SJCRH30 (cell line): ENCODE measurements at regions not wholly inside any gene's neighbourhood (a gene's known extent, or its start where the extent isn't known, plus 50 kb on each side); places are given as distances from the start of the nearest gene placed in this dataset.

Source experiments
- DNase-seq, 2 experiments: peaks; one replicate each; pipeline ENCODE4 v3.0.0-alpha.2; 2015 to 2020
- H3K27ac ChIP-seq: fragments of 250-450 bp; sonication (Bioruptor Pico); 2 replicates; pipeline ENCODE4 v1.5.1; 2020; ENCODE audit warnings: mild to moderate bottlenecking, moderate library complexity
- H3K27me3 ChIP-seq: fragments of 250-450 bp; sonication (Bioruptor Pico); 2 replicates; pipeline ENCODE4 v1.5.1; 2020; ENCODE audit warnings: mild to moderate bottlenecking, moderate library complexity
- H3K36me3 ChIP-seq: fragments of 250-450 bp; sonication (Bioruptor Pico); 2 replicates; pipeline ENCODE4 v1.5.1; 2020; ENCODE audit warnings: mild to moderate bottlenecking, moderate library complexity
- H3K4me1 ChIP-seq: fragments of 250-450 bp; sonication (Bioruptor Pico); 2 replicates; pipeline ENCODE4 v1.5.1; 2020; ENCODE audit warnings: mild to moderate bottlenecking, moderate library complexity
- H3K4me3 ChIP-seq: fragments of 250-450 bp; sonication (Bioruptor Pico); 2 replicates; pipeline ENCODE4 v1.5.1; 2020; ENCODE audit warnings: mild to moderate bottlenecking, moderate library complexity
- H3K9me3 ChIP-seq: fragments of 250-450 bp; sonication (Bioruptor Pico); replicated peaks from 2 replicates; pipeline ENCODE4 v1.5.1; 2020; ENCODE audit warnings: mild to moderate bottlenecking, moderate library complexity

GRCh38 chr3:156620901-156621300 is 53.5 kb upstream of the TIPARP start:
- H3K36me3 ChIP-seq = no peaks in the 10 kb centered on the region
- H3K4me1 ChIP-seq = no peaks in the 10 kb centered on the region
- no peak for DNase-seq

DNA sequence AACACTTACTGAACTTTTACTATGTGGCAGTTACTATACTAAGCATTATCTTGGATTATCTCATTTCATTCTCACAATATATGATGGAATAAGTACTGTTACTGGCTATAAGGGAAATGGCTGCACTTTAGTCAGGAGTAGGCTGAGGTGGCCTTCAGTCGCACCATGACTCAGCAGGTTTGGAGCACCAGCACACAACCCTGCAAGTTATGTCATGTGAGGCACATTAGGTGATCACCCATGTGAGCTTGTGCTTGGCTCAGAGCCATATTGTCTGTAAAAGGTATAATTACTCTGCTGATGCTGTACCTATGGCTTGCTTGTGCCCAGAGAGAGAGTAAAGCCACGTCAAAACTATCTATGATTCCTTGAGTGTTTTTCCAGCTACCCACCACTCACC is 54.1 kb upstream of the TIPARP start:
- Histone ChIP-seq H3K36me3 (no peaks in the 10 kb centered on the region), H3K27ac (no peak overlapping the region), H3K4me3 (no peak overlapping the region), H3K9me3 (no peaks in the 10 kb centered on the region), H3K4me1 (no peaks in the 10 kb centered on the region), H3K27me3 (no peaks in the 10 kb centered on the region)
- no peak for DNase-seq

More at GRCh38 chr3:156620901-156621300, 53.5 kb upstream of the TIPARP start:
- H3K27me3 ChIP-seq = no peaks in the 10 kb centered on the region
- no peak overlapping the region for H3K27ac ChIP-seq
- H3K9me3 ChIP-seq = no peaks in the 10 kb centered on the region
- H3K4me3 ChIP-seq = no peak overlapping the region

GRCh38 chr3:156619376-156619775 is 55.0 kb upstream of the TIPARP start:
- no peaks in the 10 kb centered on the region for H3K27me3 ChIP-seq
- H3K9me3 ChIP-seq = no peaks in the 10 kb centered on the region
- no peaks in the 10 kb centered on the region for H3K4me1 ChIP-seq
- DNase-seq = no peak
- H3K27ac ChIP-seq = no peak overlapping the region
- no peaks in the 10 kb centered on the region for H3K36me3 ChIP-seq
- H3K4me3 ChIP-seq = no peak overlapping the region

DNA sequence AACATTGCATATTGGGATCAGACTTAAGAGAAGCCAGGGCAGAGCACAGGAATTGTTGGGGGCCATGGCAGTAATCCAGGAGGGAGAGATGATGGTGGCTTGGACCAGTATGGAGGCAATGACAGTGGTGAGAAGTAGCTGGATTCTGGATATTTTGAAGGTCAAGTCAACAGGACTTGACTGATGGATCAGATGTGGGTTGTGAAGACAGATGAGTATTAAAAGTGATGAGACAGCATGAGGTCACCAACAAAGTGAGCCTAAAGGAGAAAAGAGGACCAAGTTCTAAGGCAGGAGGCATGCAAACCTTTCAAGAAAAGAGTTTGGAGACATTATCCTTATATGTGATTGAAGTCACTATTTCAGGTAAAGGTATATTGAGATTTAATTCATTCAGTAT is 56.6 kb upstream of the TIPARP start:
- Histone ChIP-seq H3K4me3 (no peak overlapping the region), H3K9me3 (no peaks in the 10 kb centered on the region), H3K27me3 (no peaks in the 10 kb centered on the region), H3K36me3 (no peaks in the 10 kb centered on the region), H3K27ac (no peak overlapping the region), H3K4me1 (no peaks in the 10 kb centered on the region)
- no peak for DNase-seq

DNA sequence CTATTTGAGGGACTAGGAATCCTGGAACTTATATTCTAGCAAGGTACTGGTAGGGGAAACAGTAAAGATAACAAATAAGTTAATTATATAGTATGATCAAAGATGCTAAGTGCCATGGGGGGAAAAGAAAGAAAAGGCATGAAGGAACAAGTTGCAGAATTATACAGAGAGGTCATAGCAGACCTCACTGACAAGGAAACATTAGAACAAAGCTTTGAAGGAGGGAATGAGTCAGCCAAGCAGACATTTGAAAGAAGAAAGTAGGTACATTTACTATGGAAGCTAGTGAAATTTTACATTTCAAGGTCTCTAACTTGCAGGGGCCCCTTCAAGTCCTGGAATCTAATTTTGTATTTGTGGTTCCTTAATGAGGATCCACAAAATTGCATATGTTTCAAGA is 57.2 kb upstream of the TIPARP start:
- no peak for DNase-seq
- no peaks in the 10 kb centered on the region for H3K9me3 ChIP-seq
- no peak overlapping the region for H3K4me3 ChIP-seq
- no peaks in the 10 kb centered on the region for H3K36me3 ChIP-seq
- no peak overlapping the region for H3K27ac ChIP-seq
- no peaks in the 10 kb centered on the region for H3K27me3 ChIP-seq
- no peaks in the 10 kb centered on the region for H3K4me1 ChIP-seq

DNA sequence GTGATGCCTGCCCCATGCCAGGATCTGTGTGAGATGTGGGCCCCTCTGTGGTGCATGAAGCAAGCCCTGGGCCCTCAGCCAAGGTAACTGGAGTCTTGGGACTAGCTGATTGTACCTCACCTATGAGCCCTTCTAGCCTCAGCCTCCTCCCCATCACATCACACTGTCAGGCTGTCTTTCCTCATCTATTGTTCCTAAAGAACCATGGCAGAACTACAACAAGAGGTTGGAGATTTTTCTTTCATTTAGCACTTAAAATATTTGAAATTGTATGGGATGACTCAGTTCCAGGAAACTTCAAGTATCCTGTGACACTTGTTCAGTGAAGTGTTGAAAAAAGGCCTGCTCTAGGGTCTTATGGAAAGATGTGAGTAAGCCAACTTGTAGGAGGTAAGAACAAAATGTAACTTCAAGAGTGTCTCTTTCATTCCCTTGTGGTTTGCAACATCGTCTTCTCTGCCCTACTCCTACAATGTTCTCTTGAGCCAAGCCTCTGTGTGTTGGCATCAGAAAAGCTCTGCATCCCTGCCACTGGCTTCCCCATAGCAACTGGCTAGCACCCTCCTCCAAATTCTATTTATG is 58.7 kb upstream of the TIPARP start:
- H3K36me3 ChIP-seq = no peaks in the 10 kb centered on the region
- H3K27me3 ChIP-seq = no peaks in the 10 kb centered on the region
- H3K27ac ChIP-seq = no peak overlapping the region
- no peak for DNase-seq
- H3K4me1 ChIP-seq = no peaks in the 10 kb centered on the region
- H3K9me3 ChIP-seq = no peaks in the 10 kb centered on the region
- H3K4me3 ChIP-seq = no peak overlapping the region

- H3K4me3 ChIP-seq = no peak overlapping the region
- no peaks in the 10 kb centered on the region for H3K4me1 ChIP-seq
- H3K27me3 ChIP-seq = no peaks in the 10 kb centered on the region
- no peaks in the 10 kb centered on the region for H3K36me3 ChIP-seq
- no peak overlapping the region for H3K27ac ChIP-seq
- no peaks in the 10 kb centered on the region for H3K9me3 ChIP-seq
- no peak for DNase-seq
Observed at GRCh38 chr3:156614642-156615511, 59.5 kb upstream of the TIPARP start.

GRCh38 chr3:156612903-156613302 is 58.0 kb upstream of the SSR3 start:
- Histone ChIP-seq H3K36me3 (no peaks in the 10 kb centered on the region), H3K4me3 (no peak overlapping the region), H3K27me3 (no peaks in the 10 kb centered on the region; the same call in 1 of the 2 replicates), H3K4me1 (no peaks in the 10 kb centered on the region), H3K27ac (no peak overlapping the region), H3K9me3 (no peaks in the 10 kb centered on the region)
- DNase-seq = no peak

GRCh38 chr3:156611870-156612494 is 57.1 kb upstream of the SSR3 start:
- Histone ChIP-seq H3K4me3 (no peak overlapping the region), H3K27me3 (no peaks in the 10 kb centered on the region; the same call in 1 of the 2 replicates), H3K27ac (no peak overlapping the region), H3K4me1 (no peaks in the 10 kb centered on the region), H3K9me3 (no peaks in the 10 kb centered on the region), H3K36me3 (no peaks in the 10 kb centered on the region)
- DNase-seq = no peak

DNA sequence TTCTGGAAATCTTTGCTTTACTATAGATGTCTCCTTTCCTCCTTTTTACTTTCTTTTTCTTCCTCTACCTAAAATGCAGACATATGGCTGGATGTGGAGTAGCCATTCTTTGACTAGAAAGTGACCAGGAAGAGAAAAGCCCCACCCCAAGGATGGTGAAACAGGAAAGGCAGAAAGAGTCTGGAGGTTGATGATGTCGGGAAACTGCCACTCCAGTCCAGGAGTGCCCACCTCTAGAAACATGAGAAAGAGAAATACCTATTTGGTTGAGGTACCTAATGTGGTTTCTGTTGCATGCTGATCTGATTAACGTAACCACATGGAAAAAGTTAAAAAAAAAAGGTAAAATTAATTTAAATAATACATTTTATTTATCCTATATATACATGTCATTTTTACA is 55.2 kb upstream of the SSR3 start:
- Histone ChIP-seq H3K4me1 (no peaks in the 10 kb centered on the region), H3K4me3 (no peak overlapping the region), H3K27me3 (no peaks in the 10 kb centered on the region; the same call in 1 of the 2 replicates), H3K36me3 (no peaks in the 10 kb centered on the region), H3K9me3 (no peaks in the 10 kb centered on the region), H3K27ac (no peak overlapping the region)
- no peak for DNase-seq

GRCh38 chr3:156609546-156609945 is 54.6 kb upstream of the SSR3 start:
- Histone ChIP-seq H3K27ac (no peak overlapping the region), H3K9me3 (no peaks in the 10 kb centered on the region), H3K36me3 (no peaks in the 10 kb centered on the region), H3K4me1 (no peaks in the 10 kb centered on the region), H3K4me3 (no peak overlapping the region), H3K27me3 (no peaks in the 10 kb centered on the region; the same call in 1 of the 2 replicates)
- DNase-seq = no peak

GRCh38 chr3:156608601-156609514 is 53.9 kb upstream of the SSR3 start:
- no peaks in the 10 kb centered on the region for H3K4me1 ChIP-seq
- no peaks in the 10 kb centered on the region; the same call in 1 of the 2 replicates for H3K27me3 ChIP-seq
- H3K27ac ChIP-seq = no peak overlapping the region
- no peak for DNase-seq
- H3K9me3 ChIP-seq = no peaks in the 10 kb centered on the region
- H3K4me3 ChIP-seq = no peak overlapping the region
- no peaks in the 10 kb centered on the region for H3K36me3 ChIP-seq

DNA sequence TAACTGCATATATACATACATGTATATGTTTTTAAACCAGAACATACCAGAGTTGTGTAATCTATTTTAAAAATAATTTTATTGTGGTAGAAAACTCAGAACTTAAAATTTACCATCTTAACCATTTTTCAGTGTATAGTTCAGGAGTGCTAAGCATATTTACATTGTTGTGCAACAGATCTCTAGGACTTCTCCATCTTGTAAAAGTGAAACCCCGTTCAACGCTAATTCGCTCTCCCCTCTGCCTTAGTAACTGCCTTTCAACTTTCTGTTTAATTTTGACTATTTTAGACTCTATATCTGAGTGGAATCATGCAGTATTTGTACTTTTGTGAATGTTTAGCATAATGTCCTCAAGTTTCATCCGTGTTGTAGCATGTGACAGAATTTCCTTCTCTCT is 51.8 kb upstream of the SSR3 start:
- no peak overlapping the region for H3K4me3 ChIP-seq
- no peaks in the 10 kb centered on the region for H3K36me3 ChIP-seq
- no peaks in the 10 kb centered on the region for H3K4me1 ChIP-seq
- H3K9me3 ChIP-seq = no peaks in the 10 kb centered on the region
- H3K27me3 ChIP-seq = no peaks in the 10 kb centered on the region; the same call in 1 of the 2 replicates
- no peak for DNase-seq
- no peak overlapping the region for H3K27ac ChIP-seq

DNA sequence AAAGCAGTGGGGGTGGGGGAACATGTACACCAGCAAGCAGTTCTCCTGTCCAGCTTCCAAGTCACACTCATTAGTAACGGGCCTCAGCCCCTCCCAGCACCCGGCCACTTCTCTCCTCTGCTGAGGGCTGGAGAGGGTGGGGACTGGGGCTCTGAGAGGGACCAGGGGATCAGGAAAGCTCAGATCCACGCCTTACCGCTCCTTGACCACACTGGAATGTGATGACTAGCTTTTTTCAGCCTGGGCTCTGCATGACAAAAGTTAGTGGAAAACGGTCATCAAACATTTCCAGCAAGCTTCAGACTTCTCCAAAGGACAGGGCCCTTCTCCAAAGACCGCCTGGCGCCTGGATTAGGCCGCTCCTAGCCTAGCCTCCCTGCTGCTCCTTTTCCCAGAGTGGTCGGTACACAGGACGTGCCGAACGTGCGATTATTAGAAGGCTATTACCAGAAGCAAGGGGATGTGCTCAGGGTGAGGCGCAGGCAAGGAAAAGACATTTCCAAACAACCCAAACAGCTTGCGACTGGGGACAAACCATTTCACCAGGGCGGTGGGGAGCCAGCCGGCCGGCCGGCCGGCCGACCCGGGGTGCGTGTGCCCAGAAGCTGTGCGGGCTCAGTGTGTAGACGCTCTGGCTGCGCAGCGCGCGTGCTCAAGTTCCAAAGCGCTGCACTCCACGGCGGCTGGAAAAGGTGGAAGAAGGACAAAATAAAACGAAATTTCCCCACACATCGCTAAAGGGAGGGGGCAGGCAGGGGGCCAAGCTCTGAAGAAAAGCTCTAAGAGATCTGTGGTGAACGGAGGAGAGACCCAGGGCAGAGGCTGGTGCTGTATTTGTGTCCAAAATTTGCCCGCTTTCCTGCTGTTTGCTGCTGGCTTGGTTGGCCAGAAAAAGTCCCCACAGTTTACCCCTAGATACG is 51.0 kb upstream of the SSR3 start:
- H3K9me3 ChIP-seq = no peaks in the 10 kb centered on the region
- H3K27ac ChIP-seq = no peak overlapping the region
- no peaks in the 10 kb centered on the region for H3K36me3 ChIP-seq
- peak; percentile 54 for DNase-seq
- no peaks in the 10 kb centered on the region for H3K4me1 ChIP-seq
- no peaks in the 10 kb centered on the region; the same call in 1 of the 2 replicates for H3K27me3 ChIP-seq
- H3K4me3 ChIP-seq = no peak overlapping the region
